CD4-positive, alpha-beta T cell treated with Interleukin-6 at 100 ng/mL for 8 hours (primary cell): ENCODE measurements at regions not wholly inside any gene's neighbourhood (a gene's known extent, or its start where the extent isn't known, plus 50 kb on each side); places are given as distances from the start of the nearest gene placed in this dataset.

Experiments
- DNase-seq: peaks from one replicate; pipeline ENCODE4 v3.0.0-alpha.2; 2020; ENCODE audit warnings: mixed read lengths, low spot score

GRCh38 chr17:36864827-36865430 is 72.3 kb upstream of the LHX1 start:
- no peak for DNase-seq

GRCh38 chr17:36867716-36868341 is 69.4 kb upstream of the LHX1 start:
- no peak for DNase-seq

DNA sequence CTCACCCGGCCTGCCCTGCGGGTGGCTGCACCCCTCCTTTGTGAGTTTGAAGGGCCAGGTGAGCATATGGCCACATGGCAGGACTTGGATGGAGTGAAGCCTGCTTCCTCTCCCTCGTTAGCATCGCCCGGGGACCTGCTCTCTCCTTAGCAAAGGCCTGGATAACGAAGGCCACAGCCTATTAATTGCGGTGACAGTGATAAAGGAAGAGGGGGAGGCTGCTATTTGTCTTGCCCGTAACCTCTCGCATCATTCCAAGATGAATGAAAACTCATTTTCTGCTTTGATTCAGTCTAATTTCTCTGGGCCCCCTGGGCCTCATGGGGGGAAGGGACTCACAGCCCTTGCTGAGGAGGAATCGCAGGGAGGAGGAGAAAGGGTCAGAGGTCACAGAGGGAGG is 68.5 kb upstream of the LHX1 start:
- DNase-seq: no peak

DNA sequence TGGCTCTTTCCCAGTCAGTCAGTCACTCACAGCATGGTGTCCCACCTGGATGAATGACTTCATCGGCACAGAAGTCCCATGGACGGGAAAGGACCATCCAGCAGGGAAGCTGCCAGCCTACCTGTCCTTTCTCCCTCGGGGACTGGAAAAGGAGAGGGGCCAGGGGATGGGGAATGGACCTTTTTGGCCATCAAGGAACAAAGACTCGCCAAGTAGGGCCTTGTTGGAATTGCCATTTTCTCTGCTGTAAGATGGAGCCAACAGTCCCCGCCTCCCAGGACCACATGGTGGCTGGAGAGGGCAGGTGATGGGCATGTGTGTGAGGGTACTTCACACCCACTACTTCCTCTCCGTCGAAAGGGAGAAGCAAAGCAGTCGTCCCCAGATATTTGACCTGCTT is 67.8 kb upstream of the LHX1 start:
- no peak for DNase-seq

GRCh38 chr17:36869856-36870719 is 67.2 kb upstream of the LHX1 start:
- DNase-seq: no peak

DNA sequence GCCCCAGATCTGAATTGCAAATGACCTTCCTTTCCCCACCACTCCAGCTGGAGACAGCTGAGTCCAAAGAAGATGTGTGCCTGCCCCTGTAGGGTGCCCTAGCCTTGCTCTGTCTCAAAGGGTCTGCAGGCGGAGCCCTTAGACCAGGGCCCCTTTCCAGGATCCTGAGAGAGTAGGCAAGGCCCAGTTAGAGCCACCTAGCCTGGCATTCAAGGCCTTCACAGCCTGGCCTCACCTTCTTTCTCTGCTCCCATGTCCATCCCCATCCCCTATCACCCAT is 66.6 kb upstream of the LHX1 start:
- no peak for DNase-seq

DNA sequence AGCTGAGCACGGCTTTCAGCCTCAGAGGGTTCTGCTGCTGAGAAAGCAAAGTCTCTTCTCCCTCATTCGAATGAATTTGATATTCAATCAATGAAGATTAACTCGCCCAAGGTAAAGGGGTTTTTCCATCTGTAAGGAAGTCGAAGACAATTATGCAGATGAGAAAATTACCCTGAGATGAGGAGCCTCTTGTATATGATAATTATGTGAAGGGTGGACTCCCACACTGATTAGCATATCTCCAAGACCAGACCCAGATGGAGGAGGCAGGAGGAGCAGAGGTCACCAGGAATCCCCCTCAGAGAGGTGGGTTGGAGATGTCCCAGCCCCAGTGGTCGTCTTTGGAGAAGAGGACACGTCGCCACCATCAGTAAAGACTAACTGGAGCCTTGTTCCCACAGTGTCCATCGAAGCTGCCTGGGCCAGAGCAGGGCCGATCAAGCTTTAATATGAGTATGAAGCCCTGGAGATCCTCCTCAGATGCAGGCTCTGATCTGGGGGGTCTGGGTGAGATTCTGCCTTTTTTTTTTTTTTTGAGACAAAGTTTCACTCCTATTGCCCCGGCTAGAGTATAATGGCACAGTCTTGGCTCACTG is 61.5 kb upstream of the LHX1 start:
- no peak for DNase-seq

- DNase-seq: no peak
These were observed 60.3 kb upstream of the LHX1 start for GRCh38 chr17:36876966-36877365.

DNA sequence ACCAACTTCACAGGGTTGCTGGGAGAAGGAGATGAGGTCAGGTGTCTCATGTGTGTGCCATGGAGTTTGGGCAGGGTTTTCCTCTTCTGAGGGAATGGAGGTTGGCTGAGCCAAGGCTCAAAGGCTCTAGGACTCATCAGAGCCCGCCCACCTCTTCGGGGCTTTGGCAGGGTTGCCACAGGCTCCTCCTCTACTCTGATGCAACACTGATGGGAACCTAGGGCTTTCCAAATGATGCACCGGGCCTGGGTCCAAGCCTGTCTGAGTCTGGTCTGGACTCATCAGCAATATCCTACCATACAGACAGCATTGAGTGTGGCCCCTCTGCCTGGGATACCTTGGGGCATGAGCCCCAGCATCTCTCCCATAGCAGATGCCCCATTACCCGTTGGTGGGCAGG is 59.5 kb upstream of the LHX1 start:
- DNase-seq: no peak

DNA sequence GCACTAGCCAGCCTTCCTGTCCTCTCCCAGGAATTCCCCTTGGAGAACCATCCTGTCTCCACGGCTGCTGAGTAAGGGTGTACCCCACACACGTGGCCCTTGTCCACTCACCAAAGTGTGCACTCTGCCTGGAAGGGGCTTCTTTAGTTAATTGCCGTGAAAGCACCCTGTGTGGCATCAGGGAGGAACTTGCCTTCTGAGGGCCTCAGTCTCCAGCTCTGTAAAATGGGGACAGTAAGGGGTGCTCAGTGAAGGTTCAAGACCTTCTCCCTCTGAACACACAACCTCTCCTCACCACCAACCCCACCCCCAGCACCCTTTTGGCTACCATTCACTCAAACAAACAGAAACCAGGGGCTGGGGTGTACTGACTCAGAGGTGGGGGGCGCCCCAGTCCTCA is 59.1 kb upstream of the LHX1 start:
- DNase-seq: no peak

DNA sequence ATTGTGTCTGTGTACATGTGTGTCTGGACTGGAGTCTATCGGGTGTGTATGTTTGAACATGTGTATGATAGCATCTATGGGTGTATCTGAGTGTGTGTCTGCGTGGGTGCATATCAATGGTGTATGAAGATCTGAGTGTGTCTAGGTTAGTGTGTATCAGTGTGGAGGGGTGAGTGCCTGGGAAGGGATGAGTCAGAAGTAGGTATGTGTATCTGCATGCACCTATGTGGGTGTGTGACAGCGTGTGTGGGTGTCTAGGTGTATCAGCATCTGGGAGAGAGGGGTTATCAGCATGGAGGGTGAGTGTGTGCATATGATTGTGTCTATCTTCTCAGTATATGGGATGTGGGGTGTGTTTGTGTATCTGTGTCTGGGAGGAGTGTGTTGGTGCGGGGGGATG is 58.2 kb upstream of the LHX1 start:
- no peak for DNase-seq

DNA sequence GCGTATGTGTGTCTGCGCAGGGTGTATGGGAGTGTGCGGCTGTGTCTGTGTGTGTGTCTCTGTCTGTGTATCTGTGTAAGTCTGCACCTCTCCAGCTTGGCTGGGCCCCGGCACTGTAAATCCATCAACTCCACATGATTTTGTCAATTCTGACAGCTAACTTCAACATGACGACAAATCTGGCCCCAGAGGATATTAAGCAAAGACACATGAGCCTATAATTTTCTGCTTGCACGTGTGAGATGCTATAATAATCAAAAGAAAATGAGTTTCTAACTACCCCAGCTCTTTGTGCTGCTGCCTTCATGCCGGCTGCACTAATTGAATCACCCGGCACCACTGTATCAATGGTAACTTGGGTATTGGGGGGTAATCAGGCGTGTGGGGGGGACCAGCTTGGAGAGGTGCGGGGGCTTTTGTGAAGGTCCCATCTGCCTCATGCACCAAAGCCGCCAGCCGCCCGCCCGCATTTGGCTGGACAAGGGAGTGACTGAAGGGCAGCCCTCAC is 57.6 kb upstream of the LHX1 start:
- no peak for DNase-seq

DNA sequence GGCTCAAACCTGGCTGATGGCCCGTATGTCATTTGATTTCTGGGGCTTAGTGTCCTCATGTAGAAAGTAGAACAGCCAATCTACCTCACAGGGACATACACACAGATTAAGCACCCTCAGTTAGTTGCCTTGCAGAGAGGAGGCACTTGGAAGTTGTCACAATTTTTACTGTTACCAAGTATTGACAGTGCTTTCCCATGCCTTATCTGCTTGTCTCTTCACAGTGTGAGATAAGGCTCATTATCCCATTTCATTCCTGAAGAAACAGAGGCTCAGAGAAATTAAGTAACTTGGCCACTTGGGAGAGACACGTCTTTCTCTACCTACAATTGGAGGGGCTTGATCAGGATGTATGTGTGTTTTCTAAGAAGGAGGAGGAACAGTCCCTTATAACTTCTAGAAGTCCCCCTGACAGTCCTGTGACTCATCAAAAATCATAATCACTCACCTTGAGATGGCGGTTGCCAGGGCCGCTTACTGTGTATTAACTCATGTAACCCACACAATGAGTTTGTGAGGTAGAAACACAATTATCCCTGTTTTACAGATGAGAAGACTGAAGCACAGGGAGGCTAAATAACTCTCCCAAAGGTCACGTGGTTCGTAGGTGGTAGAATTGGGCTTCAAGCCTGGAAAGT is 56.9 kb upstream of the LHX1 start:
- DNase-seq: no peak

- no peak for DNase-seq
These were observed 56.0 kb upstream of the LHX1 start for GRCh38 chr17:36881323-36881722.

DNA sequence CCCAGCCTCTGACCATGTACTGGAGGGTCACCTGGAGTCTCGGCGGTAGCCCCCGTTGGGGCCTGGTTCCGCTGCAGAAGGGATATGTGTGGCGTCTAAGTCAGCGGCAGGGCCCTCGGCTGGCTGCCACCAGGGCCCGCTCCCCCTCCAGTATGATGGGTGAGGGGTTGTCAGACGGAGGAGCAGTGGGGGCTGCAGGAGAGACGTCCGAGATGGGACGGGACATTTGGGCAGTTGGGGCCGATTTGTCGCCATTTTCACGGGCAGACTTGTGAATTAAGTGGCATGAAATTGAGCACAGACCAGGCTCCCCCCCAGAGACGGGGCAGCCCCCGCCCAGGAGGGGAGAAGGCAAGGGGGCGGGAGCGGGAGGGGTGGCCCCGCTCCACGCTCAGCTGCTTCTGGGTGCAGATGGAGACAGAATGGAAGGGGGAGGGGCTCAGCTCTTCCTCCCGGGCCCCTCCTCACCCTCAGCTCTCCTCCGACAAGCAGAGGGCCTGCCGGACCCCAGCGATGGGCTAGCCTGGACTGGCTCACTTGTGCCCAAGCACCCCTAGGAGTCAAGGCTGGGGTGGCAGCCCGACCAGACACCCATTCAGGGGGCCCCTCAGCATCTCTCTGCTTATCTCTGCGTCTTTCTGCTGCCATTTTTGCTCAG is 52.7 kb upstream of the LHX1 start:
- no peak for DNase-seq

GRCh38 chr17:36885153-36885735 is 52.0 kb upstream of the LHX1 start:
- no peak for DNase-seq

GRCh38 chr17:36885771-36886377 is 51.4 kb upstream of the LHX1 start:
- no peak for DNase-seq
